CD4-positive, alpha-beta T cell (primary cell): ENCODE measurements at regions not wholly inside any gene's neighbourhood (a gene's known extent, or its start where the extent isn't known, plus 50 kb on each side); places are given as distances from the start of the nearest gene placed in this dataset.

Experiments
- ATAC-seq: fragments of 200-7000 bp; cut with Tn5 transposase; one replicate; pipeline ENCODE4 v1.10.0; 2022; ENCODE audit warnings: mild to moderate bottlenecking; ENCODE audit not compliant: poor library complexity
- CTCF ChIA-PET: fragments of 350-600 bp; sonication (Branson Sonifier 250); formaldehyde crosslinking; loops from one replicate; lab custom pipeline; 2021; ENCODE audit warnings: antibody characterized with exemption, inconsistent platforms; lab: Charles Lee
- POLR2A ChIA-PET: fragments of 350-600 bp; sonication (Branson Sonifier 250); formaldehyde crosslinking; loops from one replicate; lab custom pipeline; 2021; ENCODE audit warnings: antibody characterized with exemption, inconsistent platforms; lab: Charles Lee
- DNase-seq, 14 experiments: peaks; one replicate each; pipeline ENCODE4 v3.0.0-alpha.2; 2013 to 2020; ENCODE audit warnings: mixed read lengths in 2 of 14
- H3K27ac ChIP-seq, 2 donors: one replicate each; pipeline versions ENCODE4 v1.5.1 to v1.7.0; 2013; ENCODE audit warnings: low read length in 2 of 2, low read depth in 1 of 2, mild to moderate bottlenecking in 1 of 2
- H3K27me3 ChIP-seq, 2 experiments: 1 replicate in 1 of 2; 2 replicates in 1 of 2; pipeline versions ENCODE4 v1.6.1 to v1.7.0; 2013; ENCODE audit warnings: low read length in 2 of 2, control low read depth in 1 of 2, mild to moderate bottlenecking in 1 of 2, moderate library complexity in 1 of 2; ENCODE audit not compliant: insufficient read depth in 2 of 2, control insufficient read depth in 1 of 2
- H3K36me3 ChIP-seq: one replicate; pipeline ENCODE4 v1.6.1; 2013; ENCODE audit warnings: low read length, control low read depth; ENCODE audit not compliant: insufficient read depth
- H3K4me1 ChIP-seq: one replicate; pipeline ENCODE4 v1.6.1; 2013; ENCODE audit warnings: low read length, control low read depth; ENCODE audit not compliant: insufficient read depth
- H3K4me3 ChIP-seq: one replicate; pipeline ENCODE4 v1.5.1; 2013; ENCODE audit warnings: mild to moderate bottlenecking, low read length, moderate library complexity
- H3K9me3 ChIP-seq, 2 experiments: 1 replicate in 1 of 2; 2 replicates in 1 of 2; pipeline versions ENCODE4 v1.6.1 to v1.7.0; 2013; ENCODE audit warnings: low read length in 2 of 2, mild to moderate bottlenecking in 2 of 2, control low read depth in 1 of 2, moderate library complexity in 1 of 2; ENCODE audit not compliant: control insufficient read depth in 1 of 2, insufficient read depth in 1 of 2
- H3K27ac Mint-ChIP-seq: one replicate; pipeline ENCODE4 v1.8.0; 2020; ENCODE audit warnings: mixed read lengths
- H3K27me3 Mint-ChIP-seq: one replicate; pipeline ENCODE4 v1.8.0; 2021; ENCODE audit warnings: mixed read lengths
- H3K36me3 Mint-ChIP-seq: one replicate; pipeline ENCODE4 v1.8.0; 2021; ENCODE audit warnings: low read depth, mixed read lengths
- H3K4me1 Mint-ChIP-seq: one replicate; pipeline ENCODE4 v1.8.0; 2021; ENCODE audit warnings: low read depth, mixed read lengths
- H3K4me3 Mint-ChIP-seq: one replicate; pipeline ENCODE4 v1.8.0; 2020; ENCODE audit warnings: mild to moderate bottlenecking, mixed read lengths
- H3K9me3 Mint-ChIP-seq: one replicate; pipeline ENCODE4 v1.8.0; 2020; ENCODE audit warnings: mixed read lengths
- CTCF ChIP-seq: fragments of 200-600 bp; IDR thresholded peaks from one replicate; pipeline ENCODE4 v1.8.0; 2022; ENCODE audit warnings: antibody characterized with exemption, mild to moderate bottlenecking
- intact Hi-C, 2 experiments: fragments of 100-400 bp; cut with DNase I in 1 of 2; cut with micrococcal nuclease in 1 of 2; formaldehyde crosslinking; loops; one replicate each; pipeline versions ENCODE4 v1.15.1 to v1.9.0; 2023 to 2025; cut with DNase I, micrococcal nuclease

- no peaks in the 10 kb centered on the region for H3K27me3 Mint-ChIP-seq
- H3K9me3 ChIP-seq = peaks cover 0 to 4% of the 10 kb centered on the region in 2 experiments
- no peaks in the 10 kb centered on the region for H3K4me1 ChIP-seq
- no peak for DNase-seq
- H3K4me3 ChIP-seq = no peak overlapping the region
- H3K36me3 Mint-ChIP-seq = no peaks in the 10 kb centered on the region
- no peaks in the 10 kb centered on the region for H3K27me3 ChIP-seq
- H3K27ac Mint-ChIP-seq = no peak overlapping the region
- peaks cover 4% of the 10 kb centered on the region for H3K9me3 Mint-ChIP-seq
- no peaks in the 10 kb centered on the region for H3K4me1 Mint-ChIP-seq
- no peak overlapping the region for H3K27ac ChIP-seq
- intact Hi-C loops = no loop called here
- no peak for TF ChIP-seq CTCF
- H3K4me3 Mint-ChIP-seq = no peak overlapping the region
- H3K36me3 ChIP-seq = no peaks in the 10 kb centered on the region
- POLR2A ChIA-PET = no interaction called here
- CTCF ChIA-PET = no interaction called here
- no peak for ATAC-seq
Measured at GRCh38 chr4:66501997-66502396, 831.7 kb upstream of the EPHA5 start.

GRCh38 chr4:66490729-66491128, 820.4 kb upstream of the EPHA5 start:
- DNase-seq = no peak
- H3K9me3 Mint-ChIP-seq = no peaks in the 10 kb centered on the region
- no peaks in the 10 kb centered on the region for H3K4me1 ChIP-seq
- no peaks in the 10 kb centered on the region for H3K27me3 ChIP-seq
- no peak for ATAC-seq
- H3K4me3 Mint-ChIP-seq = no peak overlapping the region
- no peaks in the 10 kb centered on the region for H3K27me3 Mint-ChIP-seq
- H3K4me3 ChIP-seq = no peak overlapping the region
- H3K4me1 Mint-ChIP-seq = no peaks in the 10 kb centered on the region
- intact Hi-C loops = no loop called here
- no peaks in the 10 kb centered on the region for H3K36me3 Mint-ChIP-seq
- no peak overlapping the region for H3K27ac ChIP-seq
- ChIA-PET CTCF (no interaction called here), POLR2A (no interaction called here)
- no peaks in the 10 kb centered on the region for H3K9me3 ChIP-seq
- no peak for TF ChIP-seq CTCF
- H3K36me3 ChIP-seq = no peaks in the 10 kb centered on the region
- no peak overlapping the region for H3K27ac Mint-ChIP-seq

- Histone ChIP-seq H3K36me3 (no peaks in the 10 kb centered on the region), H3K4me1 (no peaks in the 10 kb centered on the region), H3K27me3 (no peaks in the 10 kb centered on the region), H3K4me3 (no peak overlapping the region), H3K27ac (no peak overlapping the region), H3K9me3 (no peaks in the 10 kb centered on the region)
- Mint-ChIP-seq H3K36me3 (no peaks in the 10 kb centered on the region), H3K27ac (no peak overlapping the region), H3K27me3 (no peaks in the 10 kb centered on the region), H3K4me3 (no peak overlapping the region), H3K9me3 (no peaks in the 10 kb centered on the region), H3K4me1 (no peaks in the 10 kb centered on the region)
- intact Hi-C loops = no loop called here
- ATAC-seq = no peak
- CTCF ChIA-PET = no interaction called here
- no peak for DNase-seq
- POLR2A ChIA-PET = no interaction called here
- no peak for TF ChIP-seq CTCF
Measured at GRCh38 chr4:66489783-66490452, 819.6 kb upstream of the EPHA5 start.
